Fibroblast of gingiva (primary cell): ENCODE measurements at regions not wholly inside any gene's neighbourhood (a gene's known extent, or its start where the extent isn't known, plus 50 kb on each side); places are given as distances from the start of the nearest gene placed in this dataset.

Experiments used
- DNase-seq: peaks from one replicate; pipeline ENCODE4 v3.0.0-alpha.2; 2011; ENCODE audit warnings: low read depth

- no peak for DNase-seq
These were observed 95.5 kb downstream of the FAM204A start for GRCh38 chr10:118246332-118247295.

DNA sequence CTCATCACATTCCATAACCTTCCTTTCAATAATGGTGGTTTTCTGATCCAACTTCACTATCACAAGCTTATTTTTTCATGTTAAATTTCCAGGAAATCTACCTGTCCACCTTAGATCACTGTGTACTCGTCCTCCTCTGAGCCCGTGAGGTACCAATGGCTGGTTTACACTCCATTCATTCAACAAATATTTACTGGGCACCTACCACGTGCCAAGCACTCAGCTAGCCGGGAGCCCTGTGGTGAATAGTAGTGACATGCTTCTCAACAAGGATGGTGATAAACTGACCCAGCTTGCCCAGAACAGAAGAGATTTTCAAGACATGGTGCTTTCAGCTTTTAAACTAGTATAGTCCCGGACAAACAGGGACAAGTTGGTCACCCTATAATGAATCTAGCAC, 98.2 kb downstream of the FAM204A start:
- DNase-seq: no peak

DNA sequence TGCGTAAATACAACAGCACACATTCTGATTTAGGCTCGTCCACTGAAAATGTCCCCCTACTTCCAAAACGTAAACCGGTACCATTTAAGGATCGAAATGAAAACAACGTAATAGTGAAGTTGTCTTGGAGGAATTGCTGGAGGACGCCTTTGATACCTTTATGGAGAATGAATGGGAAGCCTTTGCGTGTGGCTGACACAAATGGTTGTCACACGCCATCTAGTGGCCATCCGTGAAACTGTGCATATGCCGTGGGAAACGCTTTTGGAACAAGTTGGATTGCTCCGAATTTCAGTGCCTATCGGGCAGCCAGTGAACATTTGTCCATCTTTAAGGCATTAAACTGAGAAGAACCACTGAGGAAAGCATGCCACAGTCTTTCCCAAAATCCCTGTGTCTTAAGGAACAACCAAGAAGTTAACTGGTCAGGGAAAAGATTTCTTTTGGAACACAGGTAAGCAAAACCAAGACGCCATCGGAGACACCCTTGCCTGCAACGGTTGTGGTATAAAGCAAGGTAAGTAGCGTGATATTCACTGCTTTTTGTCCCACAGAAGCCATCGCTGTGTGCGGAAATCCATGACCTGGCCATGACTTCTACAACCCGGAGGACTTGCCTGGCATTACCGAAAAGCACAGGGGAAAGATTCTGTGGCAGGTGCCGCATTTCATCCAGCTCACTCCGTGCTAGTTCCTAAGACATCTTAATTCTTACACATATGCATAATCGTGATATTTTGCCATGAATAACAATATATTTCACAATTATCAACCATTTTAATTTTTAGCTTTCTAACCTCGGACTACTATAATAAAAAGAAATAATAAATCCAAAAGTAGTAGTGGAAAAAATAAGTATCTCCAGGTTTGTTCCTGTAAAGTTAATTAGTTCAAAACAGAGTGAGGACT, 100.6 kb downstream of the FAM204A start:
- peak; percentile 70 for DNase-seq

DNA sequence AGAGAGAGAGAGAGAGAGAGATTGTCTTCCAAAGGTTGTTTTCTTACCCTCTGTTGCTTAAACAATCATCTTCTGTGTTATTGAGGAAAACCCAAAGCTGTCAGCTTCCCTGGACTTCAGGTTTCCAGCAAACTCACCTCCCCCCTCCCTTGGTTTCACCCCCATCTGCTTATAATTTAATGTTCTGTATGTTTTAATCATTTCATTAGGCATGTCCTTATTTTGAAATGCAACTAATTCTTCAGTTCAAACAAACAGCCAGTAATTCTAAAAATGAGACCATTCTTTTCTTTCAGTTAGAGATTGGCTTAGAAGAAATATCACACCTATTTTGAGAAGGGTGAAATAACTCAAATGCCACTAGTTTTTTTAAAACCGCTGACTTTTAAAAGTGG, 102.9 kb downstream of the FAM204A start:
- peak; percentile 12 for DNase-seq

GRCh38 chr10:118238573-118239235, 103.4 kb downstream of the FAM204A start:
- DNase-seq: peak; percentile 29

- DNase-seq: no peak
These were observed 104.2 kb downstream of the FAM204A start for GRCh38 chr10:118237930-118238329.

DNA sequence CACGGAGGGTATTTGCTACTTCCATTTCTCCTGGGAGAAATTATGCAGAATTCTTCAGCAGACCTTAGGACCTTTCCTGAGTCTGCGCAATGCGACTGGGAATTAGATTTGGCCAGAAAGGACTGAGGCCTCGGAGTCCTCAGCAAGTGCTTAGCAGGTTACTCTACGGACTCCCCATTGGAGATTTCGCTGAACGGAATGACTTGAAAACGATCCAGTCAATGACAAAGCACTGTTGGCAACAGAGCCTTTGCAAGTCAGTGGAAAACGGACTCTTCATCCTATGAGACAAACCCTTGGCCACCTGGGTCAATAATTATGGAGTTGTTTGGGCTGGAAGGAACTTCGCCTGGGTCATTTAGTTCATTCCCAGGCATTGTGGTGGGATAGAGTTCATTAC, 107.4 kb downstream of the FAM204A start:
- no peak for DNase-seq

- no peak for DNase-seq
These were observed 121.7 kb downstream of the FAM204A start for GRCh38 chr10:118220346-118220850.

GRCh38 chr10:118218562-118218961, 123.6 kb downstream of the FAM204A start:
- DNase-seq: no peak

DNA sequence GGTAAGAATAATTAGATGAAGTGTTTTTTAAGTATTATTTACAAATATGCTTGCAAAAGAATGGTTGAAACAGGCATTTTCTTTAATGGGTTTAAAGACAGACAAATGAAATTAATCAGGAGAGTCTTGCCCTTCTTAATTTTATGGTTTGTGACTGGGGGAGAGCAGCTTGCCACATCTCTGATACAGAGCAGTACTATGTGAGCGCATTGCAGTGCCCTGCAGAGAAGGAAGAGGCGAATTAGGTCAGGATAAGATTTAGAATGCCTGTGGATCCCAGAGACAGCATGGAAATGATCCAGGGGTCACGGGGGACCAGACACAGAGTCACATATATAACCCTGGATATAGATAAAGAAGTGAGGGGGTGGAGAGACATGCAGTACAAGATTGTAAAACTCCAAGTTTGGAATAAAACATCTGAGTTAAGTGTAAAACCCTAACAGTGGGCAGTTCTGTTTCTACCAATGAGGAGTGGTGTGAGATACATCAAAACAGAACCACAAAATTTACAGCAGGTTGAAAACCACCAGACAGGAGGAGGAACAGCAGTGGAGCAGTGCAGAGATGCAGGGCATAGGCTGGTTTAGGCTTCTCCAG, 125.5 kb downstream of the FAM204A start:
- no peak for DNase-seq

DNA sequence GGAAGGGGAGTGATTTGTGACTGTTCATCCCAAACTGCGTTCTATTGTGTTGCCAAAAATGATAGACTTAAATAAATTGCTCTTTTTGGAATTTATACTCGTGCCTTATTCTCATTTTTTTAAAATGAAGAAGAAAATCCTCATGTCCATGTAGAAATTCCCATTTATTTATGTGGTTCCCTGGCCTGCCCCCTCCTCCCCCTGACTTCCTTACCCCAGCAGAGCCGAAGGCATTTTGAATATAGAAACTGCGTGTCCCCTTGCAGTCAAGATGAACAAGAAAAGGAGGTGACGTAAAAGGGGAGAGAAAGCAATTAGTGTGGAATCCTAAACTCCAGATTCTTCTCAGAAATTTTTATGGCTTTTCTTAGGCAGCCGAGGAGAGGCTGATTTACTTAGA, 126.1 kb downstream of the FAM204A start:
- no peak for DNase-seq

DNA sequence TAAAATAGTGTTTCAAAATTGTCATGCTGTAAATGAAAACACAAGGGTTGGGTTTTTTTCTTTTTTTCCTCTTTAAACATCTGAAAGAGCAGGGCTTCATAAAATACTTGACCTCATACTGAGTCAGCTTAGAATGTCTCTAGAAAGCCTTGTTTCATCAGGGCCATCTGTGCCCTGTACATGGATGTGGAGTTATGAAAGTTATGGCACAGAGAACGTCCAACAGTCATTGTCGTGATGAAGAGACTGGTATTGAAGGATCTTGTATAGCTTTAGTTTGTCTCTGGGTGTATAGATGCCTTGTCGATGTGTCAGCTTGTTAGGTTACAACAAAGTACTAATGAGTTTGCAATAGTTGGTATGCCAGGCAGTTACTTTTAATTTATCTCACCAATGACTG, 127.3 kb downstream of the FAM204A start:
- DNase-seq: no peak

DNA sequence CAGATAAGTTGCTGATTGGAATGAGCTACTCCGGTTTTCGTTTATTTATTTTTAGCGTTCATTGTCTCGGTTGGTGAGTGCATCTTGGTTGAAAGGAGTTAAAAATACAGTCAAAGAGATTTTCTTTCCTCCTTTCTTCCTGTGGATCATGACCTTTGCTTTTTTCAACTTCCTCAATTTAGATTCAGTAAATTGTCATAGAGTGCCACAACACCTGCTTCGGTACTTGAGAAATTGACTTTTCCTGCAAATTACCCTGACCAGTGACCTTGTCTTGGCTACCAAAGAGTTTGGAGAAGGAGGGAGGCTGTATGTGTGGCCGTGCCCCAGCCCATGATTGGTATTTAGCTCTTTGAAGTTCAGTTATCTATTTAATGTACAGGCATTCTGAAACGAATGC, 128.7 kb downstream of the FAM204A start:
- no peak for DNase-seq

DNA sequence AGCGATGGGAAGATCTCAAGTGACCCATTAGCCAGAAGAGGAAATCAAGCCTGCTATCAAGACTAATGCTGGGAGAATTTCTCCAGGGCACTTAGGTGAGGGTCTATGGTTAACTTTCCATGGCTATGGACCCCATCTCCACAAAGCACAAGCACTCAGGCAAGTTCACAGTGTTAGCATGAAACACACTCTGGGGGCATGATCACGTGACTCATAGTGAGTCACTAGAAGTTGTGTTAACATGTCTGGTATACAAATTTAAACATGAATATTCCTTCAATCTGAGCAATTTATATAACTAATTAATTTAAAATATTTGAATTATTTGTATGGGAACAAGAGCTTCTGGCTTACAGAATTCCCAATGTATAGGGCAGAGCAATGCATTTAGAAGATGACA, 131.8 kb downstream of the FAM204A start:
- no peak for DNase-seq

- DNase-seq: no peak
These were observed 132.9 kb downstream of the FAM204A start for GRCh38 chr10:118209215-118209614.

GRCh38 chr10:118207470-118208007, 134.6 kb downstream of the FAM204A start:
- DNase-seq: no peak

DNA sequence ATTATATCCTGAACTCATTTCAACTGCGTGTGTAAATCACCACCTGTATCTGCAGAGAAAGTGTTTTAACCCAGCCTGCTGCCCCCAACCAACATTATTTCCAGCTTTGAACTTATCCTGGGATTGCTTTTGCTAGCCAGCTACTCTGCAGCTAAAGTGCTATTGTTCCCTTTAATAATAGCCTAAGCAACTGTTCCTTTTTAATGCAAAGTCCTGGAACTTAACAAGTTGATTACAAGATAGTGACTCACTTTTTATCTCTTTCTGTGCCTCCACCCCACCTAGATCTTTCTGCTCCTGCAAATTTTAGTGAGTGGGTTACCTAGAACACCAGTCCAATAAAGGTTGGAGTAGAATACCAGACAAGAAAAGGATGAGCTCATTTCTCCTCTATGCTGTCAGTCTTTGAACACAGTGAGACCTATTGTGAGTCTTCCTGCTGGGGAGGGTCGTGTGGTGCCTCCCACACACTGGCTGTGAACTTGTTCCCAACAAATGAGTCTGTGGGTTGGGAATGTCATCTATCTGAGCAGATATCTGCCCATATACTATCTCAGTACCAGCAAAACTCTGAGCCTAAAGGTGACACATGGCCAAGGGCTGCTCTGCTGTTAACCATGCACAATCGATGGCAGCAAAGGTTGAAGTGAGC, 137.7 kb downstream of the FAM204A start:
- DNase-seq: no peak

- no peak for DNase-seq
These were observed 138.7 kb downstream of the FAM204A start for GRCh38 chr10:118203461-118203860.

GRCh38 chr10:118195729-118196128, 146.4 kb downstream of the FAM204A start:
- no peak for DNase-seq

GRCh38 chr10:118193642-118194041, 146.9 kb upstream of the RAB11FIP2 start:
- DNase-seq: no peak

- DNase-seq: no peak
These were observed 134.3 kb upstream of the RAB11FIP2 start for GRCh38 chr10:118181021-118181420.
